ENCODE measurements at regions not wholly inside any gene's neighbourhood (a gene's known extent, or its start where the extent isn't known, plus 50 kb on each side); places are given as distances from the start of the nearest gene placed in this dataset.

GRCh38 chr12:128052331-128052730 lies 214.6 kb upstream of the TMEM132C start:
- TF ChIP-seq GATA2 (IDR thresholded peaks at IDR 0.05; ENCODE audit: low read depth, low read length) (no peak), GATA3 (IDR thresholded peaks at IDR 0.05; ENCODE audit: low read depth, low read length) (no peak)

- TF ChIP-seq GATA2 (IDR thresholded peaks at IDR 0.05; ENCODE audit: low read depth, low read length) (no peak), GATA3 (IDR thresholded peaks at IDR 0.05; ENCODE audit: low read depth, low read length) (no peak)
Measured at GRCh38 chr12:128052777-128053176, 214.2 kb upstream of the TMEM132C start.

- TF ChIP-seq GATA3 (IDR thresholded peaks at IDR 0.05; ENCODE audit: low read depth, low read length), result no peak
- TF ChIP-seq GATA2 (IDR thresholded peaks at IDR 0.05; ENCODE audit: low read depth, low read length), result no peak
Measured at GRCh38 chr12:128055567-128055966, 211.4 kb upstream of the TMEM132C start.

- no peak for TF ChIP-seq GATA3 (IDR thresholded peaks at IDR 0.05; ENCODE audit: low read depth, low read length)
- TF ChIP-seq GATA2 (IDR thresholded peaks at IDR 0.05; ENCODE audit: low read depth, low read length), result no peak
Measured at GRCh38 chr12:128056136-128056801, 210.7 kb upstream of the TMEM132C start.

GRCh38 chr12:128057586-128057985 lies 209.4 kb upstream of the TMEM132C start:
- no peak for TF ChIP-seq GATA2 (IDR thresholded peaks at IDR 0.05; ENCODE audit: low read depth, low read length)
- TF ChIP-seq GATA3 (IDR thresholded peaks at IDR 0.05; ENCODE audit: low read depth, low read length), result no peak

- no peak for TF ChIP-seq GATA2 (IDR thresholded peaks at IDR 0.05; ENCODE audit: low read depth, low read length)
- TF ChIP-seq GATA3 (IDR thresholded peaks at IDR 0.05; ENCODE audit: low read depth, low read length), result no peak
Measured at GRCh38 chr12:128059621-128060370, 207.2 kb upstream of the TMEM132C start.

- TF ChIP-seq GATA2 (IDR thresholded peaks at IDR 0.05; ENCODE audit: low read depth, low read length) (no peak), GATA3 (IDR thresholded peaks at IDR 0.05; ENCODE audit: low read depth, low read length) (no peak)
Measured at GRCh38 chr12:128068211-128068610, 198.8 kb upstream of the TMEM132C start.

GRCh38 chr12:128069359-128069997 lies 197.5 kb upstream of the TMEM132C start:
- TF ChIP-seq GATA2 (IDR thresholded peaks at IDR 0.05; ENCODE audit: low read depth, low read length), result no peak
- TF ChIP-seq GATA3 (IDR thresholded peaks at IDR 0.05; ENCODE audit: low read depth, low read length), result no peak

GRCh38 chr12:128073937-128074336 lies 193.0 kb upstream of the TMEM132C start:
- TF ChIP-seq GATA2 (IDR thresholded peaks at IDR 0.05; ENCODE audit: low read depth, low read length), result no peak

GRCh38 chr12:128075332-128075731 lies 191.6 kb upstream of the TMEM132C start:
- no peak for TF ChIP-seq GATA3 (IDR thresholded peaks at IDR 0.05; ENCODE audit: low read depth, low read length)
- TF ChIP-seq GATA2 (IDR thresholded peaks at IDR 0.05; ENCODE audit: low read depth, low read length), result no peak

GRCh38 chr12:128076188-128076587 lies 190.8 kb upstream of the TMEM132C start:
- no peak for TF ChIP-seq GATA2 (IDR thresholded peaks at IDR 0.05; ENCODE audit: low read depth, low read length)
- TF ChIP-seq GATA3 (IDR thresholded peaks at IDR 0.05; ENCODE audit: low read depth, low read length), result no peak

- TF ChIP-seq GATA2 (IDR thresholded peaks at IDR 0.05; ENCODE audit: low read depth, low read length) (no peak), GATA3 (IDR thresholded peaks at IDR 0.05; ENCODE audit: low read depth, low read length) (no peak)
Measured at GRCh38 chr12:128077211-128077916, 189.6 kb upstream of the TMEM132C start.

- TF ChIP-seq GATA2 (IDR thresholded peaks at IDR 0.05; ENCODE audit: low read depth, low read length), result no peak
- no peak for TF ChIP-seq GATA3 (IDR thresholded peaks at IDR 0.05; ENCODE audit: low read depth, low read length)
Measured at GRCh38 chr12:128077917-128078298, 189.1 kb upstream of the TMEM132C start.

GRCh38 chr12:128078301-128078971 lies 188.5 kb upstream of the TMEM132C start:
- TF ChIP-seq GATA2 (IDR thresholded peaks at IDR 0.05; ENCODE audit: low read depth, low read length) (no peak), GATA3 (IDR thresholded peaks at IDR 0.05; ENCODE audit: low read depth, low read length) (no peak)

All from SH-SY5Y (cell line).